Uterus (tissue), 2 donors: ENCODE measurements at regions not wholly inside any gene's neighbourhood (a gene's known extent, or its start where the extent isn't known, plus 50 kb on each side); places are given as distances from the start of the nearest gene placed in this dataset.

Experiments
- POLR2A ChIP-seq, 2 donors: fragments of 450-650 bp; IDR thresholded peaks; one replicate each; pipeline ENCODE4 v1.6.1; 2016; ENCODE audit warnings: antibody characterized with exemption in 2 of 2, mild to moderate bottlenecking in 1 of 2, moderate library complexity in 1 of 2
- TF ChIP-seq, protein P1 (sequence below), 4 experiments: fragments of 200-600 bp in 2 of 4; fragments of 450-650 bp in 2 of 4; sonication (generic) in 2 of 4; IDR thresholded peaks; one replicate each; pipeline ENCODE4 v1.5.1; 2016 to 2019; ENCODE audit warnings: antibody characterized with exemption in 4 of 4, mild to moderate bottlenecking in 2 of 4, moderate library complexity in 1 of 4

DNA sequence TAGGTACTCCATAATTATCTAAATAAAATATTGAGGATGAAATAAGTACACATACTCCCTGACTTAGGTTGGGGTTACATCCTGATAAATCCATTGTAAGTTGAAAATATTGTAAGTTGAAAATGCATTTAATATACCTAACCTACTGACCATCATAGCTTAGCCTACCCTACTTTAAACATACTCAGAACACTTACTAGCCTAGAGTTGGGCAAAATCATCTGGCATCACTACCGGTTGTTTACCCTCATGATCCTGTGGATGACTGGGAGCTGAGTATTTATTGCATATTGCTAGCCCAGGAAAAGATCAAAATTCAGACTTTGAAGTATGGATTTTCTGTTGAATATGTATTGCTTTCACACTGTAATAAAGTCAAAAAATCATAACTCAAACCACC is 467.3 kb downstream of the C6orf118 start:
- TF ChIP-seq, protein P1, sequence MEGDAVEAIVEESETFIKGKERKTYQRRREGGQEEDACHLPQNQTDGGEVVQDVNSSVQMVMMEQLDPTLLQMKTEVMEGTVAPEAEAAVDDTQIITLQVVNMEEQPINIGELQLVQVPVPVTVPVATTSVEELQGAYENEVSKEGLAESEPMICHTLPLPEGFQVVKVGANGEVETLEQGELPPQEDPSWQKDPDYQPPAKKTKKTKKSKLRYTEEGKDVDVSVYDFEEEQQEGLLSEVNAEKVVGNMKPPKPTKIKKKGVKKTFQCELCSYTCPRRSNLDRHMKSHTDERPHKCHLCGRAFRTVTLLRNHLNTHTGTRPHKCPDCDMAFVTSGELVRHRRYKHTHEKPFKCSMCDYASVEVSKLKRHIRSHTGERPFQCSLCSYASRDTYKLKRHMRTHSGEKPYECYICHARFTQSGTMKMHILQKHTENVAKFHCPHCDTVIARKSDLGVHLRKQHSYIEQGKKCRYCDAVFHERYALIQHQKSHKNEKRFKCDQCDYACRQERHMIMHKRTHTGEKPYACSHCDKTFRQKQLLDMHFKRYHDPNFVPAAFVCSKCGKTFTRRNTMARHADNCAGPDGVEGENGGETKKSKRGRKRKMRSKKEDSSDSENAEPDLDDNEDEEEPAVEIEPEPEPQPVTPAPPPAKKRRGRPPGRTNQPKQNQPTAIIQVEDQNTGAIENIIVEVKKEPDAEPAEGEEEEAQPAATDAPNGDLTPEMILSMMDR (IDR thresholded peaks at IDR 0.05): no peak
- no peak for TF ChIP-seq POLR2A (IDR thresholded peaks at IDR 0.05)
